GM18951 (cell line): ENCODE measurements at regions not wholly inside any gene's neighbourhood (a gene's known extent, or its start where the extent isn't known, plus 50 kb on each side); places are given as distances from the start of the nearest gene placed in this dataset.

Experiments
- POLR2A ChIP-seq: IDR thresholded peaks from 4 replicates; pipeline ENCODE4 v1.6.1; 2011; ENCODE audit warnings: mild to moderate bottlenecking; ENCODE audit not compliant: insufficient read length, insufficient read depth; ENCODE audit errors: extremely low read depth
- in situ Hi-C: fragments of 300-500 bp; cut with MboI; formaldehyde crosslinking; loops from one replicate; pipeline ENCODE4 v1.12.0; 2022; ENCODE audit warnings: low sequenced_read_pairs, mixed read lengths, inconsistent platforms; ENCODE audit not compliant: unreplicated experiment

DNA sequence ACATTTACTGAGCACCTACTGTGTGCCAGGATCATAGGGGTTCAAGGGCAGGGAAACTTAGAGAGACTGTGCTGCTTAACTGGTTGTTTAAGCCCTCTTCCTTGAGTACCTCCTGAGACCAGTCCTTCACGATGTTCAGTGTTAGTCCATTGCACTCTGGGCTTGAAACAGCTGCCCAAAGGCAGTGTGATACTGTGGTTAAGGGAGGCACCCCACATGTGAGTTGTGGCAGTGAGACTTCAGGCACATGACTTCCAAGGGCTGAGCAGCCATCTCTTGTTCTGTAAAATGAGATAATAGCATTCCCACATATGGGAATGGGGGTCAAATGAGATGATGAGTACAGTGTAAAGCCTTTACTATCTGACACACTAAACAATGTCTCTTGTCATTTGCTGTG is 75.1 kb downstream of the LINGO1 start:
- in situ Hi-C loops: no loop called here
- TF ChIP-seq POLR2A: no peak

DNA sequence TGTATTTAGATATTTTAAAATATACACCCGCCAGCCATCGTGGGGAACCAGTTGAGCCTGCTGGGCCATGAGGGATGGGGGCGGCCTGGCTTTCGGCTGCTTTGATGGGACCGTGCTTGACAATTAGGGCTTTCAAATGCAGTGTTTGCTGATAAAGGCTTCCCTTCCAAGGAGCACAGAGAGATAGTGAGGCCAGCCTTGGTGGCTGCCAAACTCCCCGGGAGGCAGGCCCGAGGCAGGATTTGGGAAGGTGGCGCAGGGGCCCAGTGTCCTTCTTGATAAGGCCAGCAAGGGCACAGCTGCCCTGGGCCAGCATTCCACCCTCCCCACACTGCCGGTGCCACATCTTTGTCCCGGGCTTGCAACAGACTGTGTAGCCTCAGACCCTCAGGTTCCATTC is 75.6 kb downstream of the LINGO1 start:
- in situ Hi-C loops: no loop called here
- TF ChIP-seq POLR2A: no peak

- TF ChIP-seq POLR2A: no peak
- in situ Hi-C loops: no loop called here
These were observed 76.1 kb downstream of the LINGO1 start for GRCh38 chr15:77556622-77557021.

DNA sequence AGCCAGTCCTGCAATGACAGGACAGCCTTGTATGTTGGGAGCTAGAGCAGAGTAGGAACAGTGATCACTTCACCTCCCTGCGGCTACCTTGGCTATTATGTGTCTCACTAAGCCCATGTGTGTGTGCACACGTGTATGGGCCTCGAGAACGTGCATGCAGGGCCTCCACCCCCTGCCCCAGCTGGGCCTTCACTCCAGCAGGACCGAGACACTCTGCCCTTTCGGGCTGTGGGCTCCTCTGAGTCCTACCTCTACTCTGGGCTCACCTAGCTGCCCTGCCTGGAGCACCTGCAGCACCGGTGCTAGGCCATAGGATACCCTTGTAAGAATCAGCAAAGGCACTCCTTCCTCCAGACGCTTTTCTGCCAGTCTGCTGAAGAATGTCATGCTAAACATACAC is 77.5 kb downstream of the LINGO1 start:
- in situ Hi-C loops: no loop called here
- TF ChIP-seq POLR2A: no peak

GRCh38 chr15:77554306-77555080 is 78.2 kb downstream of the LINGO1 start:
- TF ChIP-seq POLR2A: no peak
- in situ Hi-C loops: no loop called here

GRCh38 chr15:77553695-77554094 is 79.0 kb downstream of the LINGO1 start:
- in situ Hi-C loops: no loop called here

GRCh38 chr15:77553257-77553656 is 79.5 kb downstream of the LINGO1 start:
- in situ Hi-C loops: no loop called here
- no peak for TF ChIP-seq POLR2A

More at GRCh38 chr15:77553695-77554094, 79.0 kb downstream of the LINGO1 start:
- no peak for TF ChIP-seq POLR2A

GRCh38 chr15:77552066-77552465 is 80.6 kb downstream of the LINGO1 start:
- no peak for TF ChIP-seq POLR2A
- in situ Hi-C loops: no loop called here

DNA sequence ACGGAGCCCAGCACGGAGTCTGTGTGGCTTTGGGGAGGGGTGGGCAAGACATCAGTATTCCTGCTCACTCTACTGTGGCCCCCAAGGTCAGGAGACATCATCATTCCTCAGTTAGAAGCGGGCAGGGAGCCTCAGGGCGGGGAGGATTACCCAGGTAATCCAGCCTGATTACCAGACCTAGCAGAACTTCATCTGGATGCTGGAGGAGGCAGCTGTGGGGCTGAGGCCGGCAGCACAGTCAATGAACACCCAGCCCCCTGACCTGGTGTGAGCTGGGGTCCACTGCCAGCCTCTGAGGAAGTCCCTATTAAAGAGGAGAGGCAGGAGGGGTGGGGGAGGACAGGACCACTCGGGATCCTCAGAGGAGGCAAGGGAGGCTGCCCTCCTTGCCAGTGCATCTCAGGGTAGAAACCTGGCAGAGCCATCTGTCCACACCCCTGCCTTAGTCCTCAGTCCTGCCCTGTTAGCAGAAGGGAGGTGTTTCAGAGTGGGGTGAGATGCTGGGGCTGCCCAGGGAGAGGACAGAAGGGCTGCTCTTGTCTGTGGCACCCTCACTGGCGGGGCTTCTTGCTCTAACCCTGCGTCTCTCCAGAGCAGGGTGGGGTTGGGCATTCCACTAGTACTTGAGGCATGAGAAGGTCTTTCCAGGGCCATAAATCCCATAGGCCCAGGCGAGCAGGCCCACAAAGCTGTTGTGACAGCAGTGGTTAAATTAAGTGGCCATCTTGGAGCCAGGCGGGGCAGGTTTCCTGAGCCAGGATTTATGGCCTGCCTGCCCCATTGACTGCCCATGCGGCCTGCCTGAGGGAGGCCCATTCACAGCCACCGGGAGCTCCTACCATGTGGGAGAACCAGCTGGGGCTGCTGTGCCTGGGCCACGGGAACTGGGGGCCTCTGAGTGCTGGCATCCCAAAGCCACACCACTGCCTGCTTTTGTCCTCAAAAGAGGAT is 82.1 kb downstream of the LINGO1 start:
- TF ChIP-seq POLR2A: no peak
- in situ Hi-C loops: no loop called here

DNA sequence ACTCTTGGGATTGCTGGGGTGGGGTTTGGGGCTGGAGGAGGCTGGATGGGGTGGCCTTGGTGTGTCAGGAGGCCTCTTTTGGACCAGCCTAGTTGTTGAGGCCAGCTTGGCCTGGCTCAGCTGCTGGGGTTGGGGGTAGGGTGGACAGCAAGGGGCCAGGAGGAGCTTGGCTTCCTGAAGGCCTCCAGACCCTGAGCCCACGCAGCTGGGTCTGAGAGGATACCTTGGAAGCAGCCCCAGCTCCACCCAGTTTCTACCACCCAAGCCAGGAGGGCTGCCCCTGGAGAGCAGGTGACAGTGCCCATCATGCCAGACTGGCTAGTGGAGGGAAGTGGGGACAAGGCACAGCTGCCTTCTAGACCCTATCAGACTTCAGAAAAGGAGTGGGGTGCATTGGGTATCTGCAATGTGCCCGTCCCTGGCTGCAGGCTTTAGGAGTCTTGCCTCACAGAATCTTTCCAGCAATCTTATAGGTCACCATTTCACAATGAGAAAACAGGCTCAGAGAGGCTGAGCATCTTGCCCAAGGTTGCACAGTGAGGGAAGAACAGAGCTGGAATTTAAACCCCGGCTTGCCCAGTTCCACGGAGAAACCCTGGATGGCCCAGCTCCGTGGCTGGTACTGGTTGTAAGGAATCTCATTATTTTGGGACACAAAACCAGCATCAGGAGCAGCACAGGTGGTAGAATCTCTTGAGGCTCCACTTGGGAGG is 83.0 kb downstream of the LINGO1 start:
- TF ChIP-seq POLR2A: no peak
- in situ Hi-C loops: loop anchor here (10.0 kb wide), 1 partner anchor 435 kb away; no protein-coding TSS in a partner anchor

GRCh38 chr15:77548589-77549557 is 83.8 kb downstream of the LINGO1 start:
- TF ChIP-seq POLR2A: no peak
- in situ Hi-C loops: loop anchor here (10.0 kb wide), 1 partner anchor 434 kb away; no protein-coding TSS in a partner anchor
